ENCODE measurements at regions not wholly inside any gene's neighbourhood (a gene's known extent, or its start where the extent isn't known, plus 50 kb on each side); places are given as distances from the start of the nearest gene placed in this dataset.

DNA sequence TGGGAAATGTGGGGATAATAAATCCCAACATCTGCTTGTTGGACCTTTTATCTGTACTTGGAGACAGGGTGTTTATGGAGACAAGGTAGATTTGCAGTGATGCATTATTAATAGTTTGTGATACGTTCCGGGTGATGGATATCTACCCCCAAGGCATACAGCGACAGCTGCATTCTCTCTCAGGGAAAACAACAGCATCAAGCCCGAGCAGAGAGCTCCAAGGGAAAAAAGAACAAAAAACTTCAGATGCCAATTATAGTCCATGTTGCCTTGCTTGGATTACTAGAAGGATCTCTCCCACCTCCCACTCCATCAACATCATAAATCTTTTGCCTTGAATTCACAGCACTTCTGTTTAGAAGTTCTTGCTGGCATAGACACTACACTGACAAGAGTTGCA lies 187.5 kb upstream of the CDH11 start:
- TF ChIP-seq, protein P1, sequence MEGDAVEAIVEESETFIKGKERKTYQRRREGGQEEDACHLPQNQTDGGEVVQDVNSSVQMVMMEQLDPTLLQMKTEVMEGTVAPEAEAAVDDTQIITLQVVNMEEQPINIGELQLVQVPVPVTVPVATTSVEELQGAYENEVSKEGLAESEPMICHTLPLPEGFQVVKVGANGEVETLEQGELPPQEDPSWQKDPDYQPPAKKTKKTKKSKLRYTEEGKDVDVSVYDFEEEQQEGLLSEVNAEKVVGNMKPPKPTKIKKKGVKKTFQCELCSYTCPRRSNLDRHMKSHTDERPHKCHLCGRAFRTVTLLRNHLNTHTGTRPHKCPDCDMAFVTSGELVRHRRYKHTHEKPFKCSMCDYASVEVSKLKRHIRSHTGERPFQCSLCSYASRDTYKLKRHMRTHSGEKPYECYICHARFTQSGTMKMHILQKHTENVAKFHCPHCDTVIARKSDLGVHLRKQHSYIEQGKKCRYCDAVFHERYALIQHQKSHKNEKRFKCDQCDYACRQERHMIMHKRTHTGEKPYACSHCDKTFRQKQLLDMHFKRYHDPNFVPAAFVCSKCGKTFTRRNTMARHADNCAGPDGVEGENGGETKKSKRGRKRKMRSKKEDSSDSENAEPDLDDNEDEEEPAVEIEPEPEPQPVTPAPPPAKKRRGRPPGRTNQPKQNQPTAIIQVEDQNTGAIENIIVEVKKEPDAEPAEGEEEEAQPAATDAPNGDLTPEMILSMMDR (IDR thresholded peaks at IDR 0.05): no peak
- TF ChIP-seq POLR2A (IDR thresholded peaks at IDR 0.05): no peak
